ENCODE measurements at regions not wholly inside any gene's neighbourhood (a gene's known extent, or its start where the extent isn't known, plus 50 kb on each side); places are given as distances from the start of the nearest gene placed in this dataset.
"Not testable (repeated sequence)": the region's sequence is repeated elsewhere in the genome, so short reads cannot be mapped to it uniquely, and the experiment has no call there.

DNA sequence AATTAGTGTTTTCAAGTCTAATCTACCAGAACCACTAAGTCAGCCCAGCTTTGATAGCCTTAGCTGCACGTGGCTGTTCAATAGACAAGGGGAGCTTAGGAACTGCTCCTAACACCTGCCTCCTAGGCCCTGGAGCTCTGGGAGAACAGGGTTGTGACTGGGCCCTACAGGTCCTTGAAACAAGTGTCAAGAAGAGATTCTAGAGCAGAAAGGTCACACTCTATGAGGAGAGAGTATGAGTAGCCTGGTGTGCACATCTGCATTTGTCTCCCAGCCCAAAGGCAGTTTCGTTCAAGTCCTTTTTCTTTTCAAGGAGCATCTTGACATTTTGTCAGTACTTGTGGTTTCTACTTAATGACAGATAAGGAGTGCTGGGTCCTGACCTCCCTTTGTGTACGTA, 206.1 kb downstream of the PRELID2 start:
- H3K4me3 ChIP-seq (ENCODE audit: low read depth, low read length) = no peak overlapping the region
- TF ChIP-seq CTCF (IDR thresholded peaks at IDR 0.05; ENCODE audit: borderline replicate concordance, insufficient read depth, low read depth, low read length) = no peak

GRCh38 chr5:145628525-145628924, 206.6 kb downstream of the PRELID2 start:
- H3K4me3 ChIP-seq (ENCODE audit: low read depth, low read length) = no peak overlapping the region
- no peak for TF ChIP-seq CTCF (IDR thresholded peaks at IDR 0.05; ENCODE audit: borderline replicate concordance, insufficient read depth, low read depth, low read length)

DNA sequence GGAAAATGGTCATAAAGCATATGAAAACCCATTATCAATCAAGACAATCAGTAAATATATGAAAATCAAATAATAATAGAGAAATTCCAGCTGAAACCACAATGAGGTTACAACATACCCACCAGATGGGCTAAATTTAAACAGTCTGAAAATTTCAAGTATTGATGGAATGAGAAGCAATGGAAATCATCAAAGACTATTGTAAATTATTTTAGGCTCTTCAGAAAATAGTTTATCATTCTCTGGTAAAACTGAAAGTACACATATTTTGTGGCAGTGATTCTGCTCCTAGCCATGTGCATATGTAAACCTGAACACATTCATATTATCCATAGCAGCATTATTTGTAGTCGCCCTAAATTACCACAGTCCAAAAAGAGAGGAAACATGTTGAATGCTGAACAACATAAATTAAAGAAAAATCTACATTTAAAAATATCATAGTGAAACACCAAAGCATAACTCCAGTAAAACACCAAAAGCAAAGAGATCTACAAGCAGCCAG, 215.3 kb downstream of the PRELID2 start:
- no peak for TF ChIP-seq CTCF (IDR thresholded peaks at IDR 0.05; ENCODE audit: borderline replicate concordance, insufficient read depth, low read depth, low read length)
- H3K4me3 ChIP-seq (ENCODE audit: low read depth, low read length) = no peak overlapping the region

DNA sequence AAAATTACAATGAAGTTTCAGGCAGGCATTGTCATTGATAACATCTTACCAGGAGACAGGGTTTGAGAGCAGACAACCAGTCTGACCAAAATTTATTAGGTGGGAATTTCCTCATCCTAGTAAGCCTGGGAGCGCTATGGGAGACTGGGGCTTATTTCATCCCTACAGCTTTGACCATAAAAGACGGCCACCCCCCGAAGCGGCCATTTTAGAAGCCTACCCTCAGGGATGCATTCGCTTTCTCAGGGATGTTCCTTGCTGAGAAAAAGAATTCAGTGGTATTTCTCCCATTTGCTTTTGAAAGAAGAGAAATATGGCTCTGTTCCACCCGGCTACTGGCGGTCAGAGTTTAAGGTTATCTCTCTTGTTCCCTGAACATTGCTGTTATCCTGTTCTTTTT, 218.4 kb downstream of the PRELID2 start:
- H3K4me3 ChIP-seq (ENCODE audit: low read depth, low read length) = not testable (repeated sequence)

DNA sequence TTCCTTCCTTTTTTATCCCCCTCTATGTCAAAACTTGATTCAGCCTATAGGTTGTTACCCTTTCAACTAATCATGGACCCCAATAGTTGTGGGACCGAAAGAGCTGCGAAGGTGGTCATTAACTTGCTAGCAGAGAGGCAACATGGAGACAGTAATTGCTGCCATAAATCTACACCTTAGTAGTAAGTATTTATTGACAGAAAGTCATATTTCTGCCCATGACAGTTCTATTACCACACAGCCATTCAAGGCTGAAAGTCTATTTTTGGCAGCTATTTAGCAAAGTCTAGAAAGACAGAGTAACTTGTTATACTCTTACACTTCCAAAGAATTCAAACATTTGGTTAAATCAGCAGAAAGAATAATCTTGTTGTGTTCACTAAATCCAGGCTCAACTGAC, 236.2 kb downstream of the PRELID2 start:
- H3K4me3 ChIP-seq (ENCODE audit: low read depth, low read length) = no peak overlapping the region
- TF ChIP-seq CTCF (IDR thresholded peaks at IDR 0.05; ENCODE audit: borderline replicate concordance, insufficient read depth, low read depth, low read length) = no peak

- H3K4me3 ChIP-seq (ENCODE audit: low read depth, low read length) = no peak overlapping the region
- TF ChIP-seq CTCF (IDR thresholded peaks at IDR 0.05; ENCODE audit: borderline replicate concordance, insufficient read depth, low read depth, low read length) = no peak
Measured at GRCh38 chr5:145598184-145598583, 237.0 kb downstream of the PRELID2 start.

DNA sequence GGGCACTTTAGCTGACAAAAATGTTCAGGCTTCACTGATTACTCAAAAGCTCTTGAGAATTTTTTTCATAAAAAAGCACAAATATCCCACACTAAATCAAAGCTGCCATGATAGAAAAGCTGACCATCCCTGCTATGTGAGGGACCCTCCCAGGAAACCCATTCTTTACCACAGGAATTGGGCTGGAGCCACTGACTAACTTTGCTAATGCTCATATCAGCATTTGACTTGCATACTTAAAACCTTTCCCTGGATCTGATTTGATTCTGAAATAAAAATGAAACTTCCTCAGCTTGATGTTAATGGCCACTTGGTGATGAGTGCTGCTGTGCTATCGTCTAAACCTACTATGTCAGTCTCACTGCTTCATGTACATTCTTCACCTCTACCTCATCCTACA, 243.6 kb downstream of the PRELID2 start:
- H3K4me3 ChIP-seq (ENCODE audit: low read depth, low read length) = no peak overlapping the region
- TF ChIP-seq CTCF (IDR thresholded peaks at IDR 0.05; ENCODE audit: borderline replicate concordance, insufficient read depth, low read depth, low read length) = no peak

DNA sequence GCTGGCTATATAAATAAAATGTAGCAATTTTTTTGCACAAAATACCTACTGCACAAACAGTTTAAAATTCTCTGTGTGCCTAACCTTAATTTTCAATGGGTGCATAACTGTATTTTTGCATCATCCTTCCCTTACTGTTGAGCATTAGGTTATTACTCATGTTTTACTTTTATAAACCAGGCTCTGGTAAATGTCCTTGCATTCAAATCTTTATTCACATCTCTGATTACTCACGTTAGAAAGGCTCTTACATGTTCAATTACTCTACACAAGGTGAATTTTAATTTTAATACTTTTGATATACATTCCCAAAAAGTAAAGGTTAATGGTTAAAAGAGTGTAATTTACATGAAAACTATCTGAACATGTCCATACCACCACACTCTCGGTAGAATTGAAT, 246.1 kb downstream of the PRELID2 start:
- H3K4me3 ChIP-seq (ENCODE audit: low read depth, low read length) = no peak overlapping the region
- no peak for TF ChIP-seq CTCF (IDR thresholded peaks at IDR 0.05; ENCODE audit: borderline replicate concordance, insufficient read depth, low read depth, low read length)

Measured in GM12875 (cell line).